ENCODE measurements at regions not wholly inside any gene's neighbourhood (a gene's known extent, or its start where the extent isn't known, plus 50 kb on each side); places are given as distances from the start of the nearest gene placed in this dataset.

- intact Hi-C loops (cut with DNase I; ENCODE audit: low total_unique reads) = no loop called here
- H3K4me1 ChIP-seq = peaks cover 0 to 5% (median 0%) of the 10 kb centered on the region in 4 donors
- H3K27ac ChIP-seq = no peak overlapping the region
- H3K4me3 ChIP-seq = no peak overlapping the region
- no peak for DNase-seq
- H3K27me3 ChIP-seq = no peaks in the 10 kb centered on the region
- no peaks in the 10 kb centered on the region for H3K36me3 ChIP-seq
- no peaks in the 10 kb centered on the region for H3K9me3 ChIP-seq
- TF ChIP-seq CTCF (IDR thresholded peaks at IDR 0.05) = no peak
Observed at GRCh38 chr2:19288291-19288690, 70.1 kb downstream of the OSR1 start.

DNA sequence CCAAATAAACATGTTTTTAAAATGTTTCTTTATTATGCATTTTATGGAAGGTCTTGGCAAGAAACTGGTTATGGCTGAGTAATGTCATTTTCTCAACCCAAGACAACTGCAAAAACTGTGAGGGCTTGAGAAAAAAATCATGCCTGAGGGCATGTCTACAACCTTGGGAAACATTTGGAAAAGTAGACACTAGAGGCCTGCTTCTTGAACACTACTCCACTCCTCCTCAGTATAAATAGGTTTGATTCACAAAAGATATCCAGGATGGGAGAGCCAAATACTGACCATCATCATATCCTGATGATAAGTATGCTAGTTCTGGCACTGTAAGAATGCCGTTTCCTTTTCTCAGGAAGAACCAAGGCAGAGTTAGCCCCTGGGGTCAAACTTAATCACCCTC is 71.1 kb downstream of the OSR1 start:
- intact Hi-C loops (cut with DNase I; ENCODE audit: low total_unique reads) = no loop called here
- Histone ChIP-seq H3K9me3 (no peaks in the 10 kb centered on the region), H3K4me3 (no peak overlapping the region), H3K4me1 (peaks cover 0 to 5% (median 0%) of the 10 kb centered on the region in 4 donors), H3K27me3 (no peaks in the 10 kb centered on the region), H3K36me3 (no peaks in the 10 kb centered on the region), H3K27ac (no peak overlapping the region)
- no peak for TF ChIP-seq CTCF (IDR thresholded peaks at IDR 0.05)
- DNase-seq = no peak

DNA sequence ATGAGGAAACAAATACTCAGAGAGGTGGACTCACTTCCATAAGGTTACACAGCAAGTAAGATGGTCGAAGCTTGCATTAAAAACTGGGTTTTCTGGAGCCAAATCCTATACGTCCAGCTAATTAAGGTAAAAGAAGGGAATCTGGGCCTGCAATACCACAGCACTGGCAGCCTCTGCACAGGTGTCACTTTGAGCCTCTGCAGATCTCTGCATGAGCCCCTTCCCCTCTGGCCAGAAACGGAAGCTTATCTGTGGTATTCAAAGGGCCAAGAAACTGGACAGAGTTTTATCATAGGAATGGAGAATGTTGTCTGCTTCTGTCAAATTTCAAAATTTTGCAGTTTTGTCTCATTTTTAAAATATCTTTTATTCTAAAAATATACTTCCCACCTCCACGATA is 76.1 kb downstream of the OSR1 start:
- Histone ChIP-seq H3K4me3 (no peak overlapping the region), H3K27ac (no peak overlapping the region), H3K36me3 (no peaks in the 10 kb centered on the region), H3K27me3 (no peaks in the 10 kb centered on the region), H3K4me1 (no peaks in the 10 kb centered on the region), H3K9me3 (no peaks in the 10 kb centered on the region)
- DNase-seq = no peak
- TF ChIP-seq CTCF (IDR thresholded peaks at IDR 0.05) = no peak
- intact Hi-C loops (cut with DNase I; ENCODE audit: low total_unique reads) = no loop called here

GRCh38 chr2:19274439-19274838 is 84.0 kb downstream of the OSR1 start:
- no peak overlapping the region for H3K4me3 ChIP-seq
- no peaks in the 10 kb centered on the region for H3K9me3 ChIP-seq
- H3K4me1 ChIP-seq = no peaks in the 10 kb centered on the region
- no peak overlapping the region for H3K27ac ChIP-seq
- H3K27me3 ChIP-seq = no peaks in the 10 kb centered on the region
- intact Hi-C loops (cut with DNase I; ENCODE audit: low total_unique reads) = no loop called here
- TF ChIP-seq CTCF (IDR thresholded peaks at IDR 0.05) = no peak
- no peak for DNase-seq
- no peaks in the 10 kb centered on the region for H3K36me3 ChIP-seq

DNA sequence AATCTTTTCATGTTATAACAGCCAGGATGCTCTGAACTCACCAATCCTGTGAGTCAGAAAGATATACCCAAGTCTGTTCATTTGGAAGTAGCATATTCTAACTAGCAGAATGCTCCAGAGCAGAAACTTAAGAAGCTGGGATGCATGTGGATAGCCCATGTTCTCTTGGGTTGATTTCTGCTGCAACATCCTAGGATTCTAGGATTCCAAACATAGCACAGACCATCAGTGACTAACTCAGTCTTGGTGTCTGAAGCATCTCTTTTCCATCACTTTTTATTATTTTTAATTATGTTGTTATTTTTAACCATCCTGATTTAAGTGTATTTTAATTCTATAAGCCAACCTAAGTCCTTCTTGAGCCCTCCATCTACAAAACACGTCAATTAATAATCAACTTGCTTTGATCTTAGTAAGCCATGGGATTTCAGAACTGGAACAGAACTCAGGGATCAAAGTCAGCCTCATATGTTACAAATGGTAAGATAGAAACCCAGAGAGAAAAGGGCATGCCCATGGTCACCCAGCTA is 85.4 kb downstream of the OSR1 start:
- Histone ChIP-seq H3K36me3 (no peaks in the 10 kb centered on the region), H3K4me3 (no peak overlapping the region), H3K27ac (no peak overlapping the region), H3K27me3 (no peaks in the 10 kb centered on the region), H3K9me3 (no peaks in the 10 kb centered on the region), H3K4me1 (no peaks in the 10 kb centered on the region)
- DNase-seq = no peak
- intact Hi-C loops (cut with DNase I; ENCODE audit: low total_unique reads) = no loop called here
- TF ChIP-seq CTCF (IDR thresholded peaks at IDR 0.05) = no peak

- intact Hi-C loops (cut with DNase I; ENCODE audit: low total_unique reads) = no loop called here
- Histone ChIP-seq H3K4me3 (no peak overlapping the region), H3K27me3 (no peaks in the 10 kb centered on the region), H3K4me1 (no peaks in the 10 kb centered on the region), H3K27ac (no peak overlapping the region), H3K9me3 (no peaks in the 10 kb centered on the region), H3K36me3 (no peaks in the 10 kb centered on the region)
- no peak for TF ChIP-seq CTCF (IDR thresholded peaks at IDR 0.05)
- no peak for DNase-seq
Observed at GRCh38 chr2:19272039-19272438, 86.4 kb downstream of the OSR1 start.
